Smooth muscle cell (in vitro differentiated cells): ENCODE measurements at regions not wholly inside any gene's neighbourhood (a gene's known extent, or its start where the extent isn't known, plus 50 kb on each side); places are given as distances from the start of the nearest gene placed in this dataset.

Experiments used
- DNase-seq: peaks from one replicate; lab custom pipeline; 2025; ENCODE audit not compliant: unreplicated experiment; lab: John Stamatoyannopoulos, UW
- H2AFZ ChIP-seq: fragments of 200-600 bp; sonication (generic); 2 replicates; pipeline ENCODE4 v1.6.0; 2016; ENCODE audit warnings: antibody characterized with exemption, low read depth, mild to moderate bottlenecking
- H3F3A ChIP-seq: fragments of 200-600 bp; sonication (generic); 2 replicates; pipeline ENCODE4 v1.6.0; 2017; ENCODE audit warnings: antibody characterized with exemption, low read depth
- H3K27ac ChIP-seq: fragments of 200-600 bp; sonication (generic); 2 replicates; pipeline ENCODE4 v1.5.1; 2016; ENCODE audit warnings: low read depth, mild to moderate bottlenecking
- H3K27me3 ChIP-seq: fragments of 200-600 bp; sonication (generic); 2 replicates; pipeline ENCODE4 v1.6.1; 2016; ENCODE audit warnings: low read depth, mild to moderate bottlenecking
- H3K36me3 ChIP-seq: fragments of 200-600 bp; sonication (generic); 2 replicates; pipeline ENCODE4 v1.5.1; 2016; ENCODE audit warnings: low read depth
- H3K4me1 ChIP-seq: fragments of 200-600 bp; sonication (generic); 2 replicates; pipeline ENCODE4 v1.5.1; 2016; ENCODE audit warnings: low read depth
- H3K4me2 ChIP-seq: fragments of 200-600 bp; sonication (generic); 2 replicates; pipeline ENCODE4 v1.6.0; 2016; ENCODE audit warnings: mild to moderate bottlenecking
- H3K4me3 ChIP-seq: fragments of 200-600 bp; sonication (generic); 2 replicates; pipeline ENCODE4 v1.5.1; 2016; ENCODE audit warnings: mild to moderate bottlenecking
- H3K79me2 ChIP-seq: fragments of 200-600 bp; sonication (generic); 2 replicates; pipeline ENCODE4 v1.6.0; 2016; ENCODE audit warnings: low read depth, mild to moderate bottlenecking
- H3K9ac ChIP-seq: fragments of 200-600 bp; sonication (generic); 2 replicates; pipeline ENCODE4 v1.6.0; 2016; ENCODE audit warnings: low read depth
- H3K9me3 ChIP-seq: fragments of 200-600 bp; sonication (generic); replicated peaks from 2 replicates; pipeline ENCODE4 v1.5.1; 2016; ENCODE audit warnings: low read depth
- H4K20me1 ChIP-seq: fragments of 200-600 bp; sonication (generic); 2 replicates; pipeline ENCODE4 v1.6.0; 2016; ENCODE audit warnings: low read depth
- WGBS: methylation state at CpG from one replicate; pipeline ENCODE4 v1.1.7; 2016; ENCODE audit warnings: low lambda C conversion rate; 5-methylcytosine and 5-hydroxymethylcytosine counted together
- TF ChIP-seq, protein P1 (sequence below): fragments of 200-600 bp; sonication (generic); IDR thresholded peaks from 2 replicates; pipeline ENCODE4 v1.5.1; 2017; ENCODE audit warnings: borderline replicate concordance, mild to moderate bottlenecking, antibody characterized with exemption; ENCODE audit not compliant: insufficient read depth, poor library complexity, severe bottlenecking

DNA sequence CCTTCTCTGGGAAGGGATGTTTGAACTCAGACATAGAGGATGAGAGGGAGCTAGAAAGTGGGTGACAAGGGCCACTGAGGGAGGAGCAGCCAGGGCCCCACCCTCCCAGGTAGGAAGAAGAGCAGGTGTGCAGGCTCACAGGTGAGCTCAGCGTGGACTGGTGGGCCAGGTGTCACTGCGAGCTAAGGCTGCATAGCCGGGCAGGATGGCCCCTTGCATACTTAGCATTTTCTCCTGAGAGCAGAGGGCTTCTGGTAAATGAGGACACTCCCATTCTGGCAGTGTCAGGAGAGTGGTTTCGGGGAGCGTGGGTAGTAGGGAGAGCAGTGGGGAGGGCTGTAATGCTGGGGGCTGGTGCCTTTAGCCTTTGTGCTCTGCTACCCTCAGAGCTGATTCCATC lies 843.4 kb downstream of the TBC1D22A start:
- TF ChIP-seq, protein P1, sequence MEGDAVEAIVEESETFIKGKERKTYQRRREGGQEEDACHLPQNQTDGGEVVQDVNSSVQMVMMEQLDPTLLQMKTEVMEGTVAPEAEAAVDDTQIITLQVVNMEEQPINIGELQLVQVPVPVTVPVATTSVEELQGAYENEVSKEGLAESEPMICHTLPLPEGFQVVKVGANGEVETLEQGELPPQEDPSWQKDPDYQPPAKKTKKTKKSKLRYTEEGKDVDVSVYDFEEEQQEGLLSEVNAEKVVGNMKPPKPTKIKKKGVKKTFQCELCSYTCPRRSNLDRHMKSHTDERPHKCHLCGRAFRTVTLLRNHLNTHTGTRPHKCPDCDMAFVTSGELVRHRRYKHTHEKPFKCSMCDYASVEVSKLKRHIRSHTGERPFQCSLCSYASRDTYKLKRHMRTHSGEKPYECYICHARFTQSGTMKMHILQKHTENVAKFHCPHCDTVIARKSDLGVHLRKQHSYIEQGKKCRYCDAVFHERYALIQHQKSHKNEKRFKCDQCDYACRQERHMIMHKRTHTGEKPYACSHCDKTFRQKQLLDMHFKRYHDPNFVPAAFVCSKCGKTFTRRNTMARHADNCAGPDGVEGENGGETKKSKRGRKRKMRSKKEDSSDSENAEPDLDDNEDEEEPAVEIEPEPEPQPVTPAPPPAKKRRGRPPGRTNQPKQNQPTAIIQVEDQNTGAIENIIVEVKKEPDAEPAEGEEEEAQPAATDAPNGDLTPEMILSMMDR: no peak
- no peaks in the 10 kb centered on the region for H3K9me3 ChIP-seq
- H3K27ac ChIP-seq: no peak overlapping the region
- H3K36me3 ChIP-seq: no peaks in the 10 kb centered on the region
- no peak overlapping the region for H3K4me3 ChIP-seq
- H2AFZ ChIP-seq: no peak overlapping the region
- no peaks in the 10 kb centered on the region for H4K20me1 ChIP-seq
- no peaks in the 10 kb centered on the region for H3K27me3 ChIP-seq
- no peak for DNase-seq
- no peak overlapping the region for H3K4me2 ChIP-seq
- no peaks in the 10 kb centered on the region for H3F3A ChIP-seq
- no peak overlapping the region for H3K9ac ChIP-seq
- WGBS: 78% methylated on average over 5 of the region's 5 CpGs
- no peaks in the 10 kb centered on the region for H3K79me2 ChIP-seq
- no peaks in the 10 kb centered on the region for H3K4me1 ChIP-seq

DNA sequence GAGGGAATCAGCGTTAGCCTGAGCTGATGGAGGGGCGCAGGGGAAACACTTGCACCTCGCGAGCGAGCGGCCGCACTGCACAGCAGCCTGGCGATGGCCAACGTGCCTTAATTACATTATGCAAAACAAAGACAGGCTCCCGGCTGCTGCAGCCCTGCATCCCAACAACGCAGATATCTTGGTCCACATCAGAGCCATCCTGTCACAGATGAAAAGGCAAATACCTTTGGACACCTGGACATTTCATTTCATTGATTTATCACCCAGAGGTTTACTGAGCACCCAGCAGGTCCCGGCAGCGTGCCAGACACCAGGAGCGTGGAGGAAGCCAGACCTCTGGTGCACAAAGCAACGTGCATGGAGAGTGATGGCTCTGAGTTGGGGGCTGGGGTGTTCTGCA lies 843.0 kb downstream of the TBC1D22A start:
- Histone ChIP-seq H3K9me3 (no peaks in the 10 kb centered on the region), H3F3A (no peaks in the 10 kb centered on the region), H4K20me1 (no peaks in the 10 kb centered on the region), H3K4me1 (no peaks in the 10 kb centered on the region), H3K4me3 (no peak overlapping the region), H3K79me2 (no peaks in the 10 kb centered on the region), H3K36me3 (no peaks in the 10 kb centered on the region), H2AFZ (no peak overlapping the region), H3K4me2 (no peak overlapping the region), H3K27ac (no peak overlapping the region), H3K9ac (no peak overlapping the region), H3K27me3 (no peaks in the 10 kb centered on the region)
- TF ChIP-seq, protein P1: no peak
- DNase-seq: no peak
- WGBS: 89% methylated on average over 15 of the region's 15 CpGs

DNA sequence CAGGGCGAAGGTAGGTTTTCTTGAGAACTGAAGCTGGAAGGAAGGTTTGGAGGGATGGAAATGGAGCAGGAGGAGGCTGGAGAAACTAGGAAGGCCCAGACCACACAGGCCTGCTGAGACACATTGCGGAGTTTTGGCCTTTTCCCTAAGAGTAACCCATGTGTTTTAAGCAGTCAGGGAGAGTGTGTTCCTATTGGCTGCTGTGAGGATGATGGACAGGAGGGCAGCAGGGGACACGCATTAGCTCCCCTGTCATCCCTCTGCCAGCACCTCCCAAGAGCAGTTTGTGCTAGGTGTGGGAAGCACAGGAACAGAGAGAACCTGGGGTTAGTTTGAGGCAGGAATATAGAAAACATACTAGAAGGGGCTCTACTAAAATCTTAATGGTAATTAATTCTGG lies 842.1 kb downstream of the TBC1D22A start:
- Histone ChIP-seq H3K27ac (no peak overlapping the region), H3K4me1 (no peaks in the 10 kb centered on the region), H3K4me2 (no peak overlapping the region), H3K36me3 (no peaks in the 10 kb centered on the region), H3K27me3 (no peaks in the 10 kb centered on the region), H3K4me3 (no peak overlapping the region), H3K9me3 (no peaks in the 10 kb centered on the region), H3K79me2 (no peaks in the 10 kb centered on the region), H3F3A (no peaks in the 10 kb centered on the region), H2AFZ (no peak overlapping the region), H3K9ac (no peak overlapping the region), H4K20me1 (no peaks in the 10 kb centered on the region)
- no peak for DNase-seq
- TF ChIP-seq, protein P1: no peak
- 74% methylated on average over 3 of the region's 3 CpGs for WGBS

DNA sequence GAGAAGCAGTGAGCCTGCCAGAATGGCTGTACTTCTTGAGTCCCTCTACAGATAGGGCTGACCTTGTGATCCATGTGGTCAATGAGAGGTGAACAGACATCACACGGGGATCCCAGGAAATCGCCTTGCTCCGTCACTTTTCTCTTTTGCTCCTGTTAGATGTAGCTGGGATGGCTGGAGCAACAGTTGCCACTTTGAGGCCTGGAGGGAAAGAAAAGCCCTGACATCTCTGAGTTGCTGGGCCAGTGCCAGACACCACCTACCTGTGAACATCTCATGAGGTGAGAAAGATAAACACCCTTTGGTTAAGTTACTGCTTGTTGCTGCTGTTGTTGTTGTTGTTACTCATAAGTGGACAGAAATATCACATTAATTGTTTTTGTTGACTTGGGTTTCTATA lies 840.3 kb downstream of the TBC1D22A start:
- TF ChIP-seq, protein P1: no peak
- Histone ChIP-seq H3K9ac (no peak overlapping the region), H3K4me1 (no peaks in the 10 kb centered on the region), H3K9me3 (no peaks in the 10 kb centered on the region), H3K36me3 (no peaks in the 10 kb centered on the region), H3K27me3 (no peaks in the 10 kb centered on the region), H3K79me2 (no peaks in the 10 kb centered on the region), H3K4me3 (no peak overlapping the region), H3K27ac (no peak overlapping the region), H4K20me1 (no peaks in the 10 kb centered on the region), H2AFZ (no peak overlapping the region), H3K4me2 (no peak overlapping the region), H3F3A (no peaks in the 10 kb centered on the region)
- 88% methylated on average over 3 of the region's 3 CpGs for WGBS
- no peak for DNase-seq
